A172 (cell line): ENCODE measurements at regions not wholly inside any gene's neighbourhood (a gene's known extent, or its start where the extent isn't known, plus 50 kb on each side); places are given as distances from the start of the nearest gene placed in this dataset.
"Not testable (repeated sequence)": the region's sequence is repeated elsewhere in the genome, so short reads cannot be mapped to it uniquely, and the experiment has no call there.

Experiments used
- DNase-seq: peaks from one replicate; pipeline ENCODE4 v3.0.0-alpha.2; 2015; ENCODE audit warnings: low spot score

DNA sequence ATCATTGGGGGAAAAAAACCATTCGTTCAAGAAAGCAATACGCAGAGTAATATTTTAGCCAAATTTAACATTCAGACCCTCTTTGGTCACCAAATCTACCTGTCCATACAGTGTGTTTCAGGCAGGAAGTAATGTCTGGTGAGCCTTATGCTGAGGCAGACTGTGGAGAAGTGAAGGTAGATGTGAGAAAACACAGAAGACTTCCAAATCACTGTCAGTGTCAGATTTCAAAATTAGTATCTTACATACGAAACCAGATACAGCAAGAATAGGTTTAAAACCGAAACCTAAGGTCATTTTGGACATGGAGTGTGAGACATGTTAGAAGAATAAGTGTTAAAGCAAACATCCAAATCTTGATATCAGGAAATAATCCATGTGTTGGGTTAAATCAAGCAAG lies 664.5 kb upstream of the HTR2C start:
- no peak for DNase-seq

DNA sequence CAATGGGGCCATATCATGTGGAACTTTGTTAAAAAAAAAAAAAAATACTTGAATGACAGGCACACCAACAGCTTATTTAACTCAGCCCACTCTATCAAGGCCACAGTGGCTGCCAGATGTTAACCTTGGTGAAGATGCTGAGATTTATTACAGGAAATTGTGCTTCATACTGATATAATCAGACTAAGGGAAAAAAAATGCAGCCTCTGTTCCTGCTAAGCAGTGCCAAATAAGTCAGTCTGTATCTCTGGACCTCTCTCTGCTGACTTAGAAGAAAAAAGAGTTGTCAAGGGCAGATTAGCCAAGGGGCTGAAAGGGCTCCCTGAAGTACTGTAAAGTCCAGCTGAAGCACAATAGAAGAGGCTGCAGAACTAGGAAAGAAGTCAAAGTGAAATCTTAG lies 677.7 kb upstream of the HTR2C start:
- DNase-seq: peak; percentile 3

DNA sequence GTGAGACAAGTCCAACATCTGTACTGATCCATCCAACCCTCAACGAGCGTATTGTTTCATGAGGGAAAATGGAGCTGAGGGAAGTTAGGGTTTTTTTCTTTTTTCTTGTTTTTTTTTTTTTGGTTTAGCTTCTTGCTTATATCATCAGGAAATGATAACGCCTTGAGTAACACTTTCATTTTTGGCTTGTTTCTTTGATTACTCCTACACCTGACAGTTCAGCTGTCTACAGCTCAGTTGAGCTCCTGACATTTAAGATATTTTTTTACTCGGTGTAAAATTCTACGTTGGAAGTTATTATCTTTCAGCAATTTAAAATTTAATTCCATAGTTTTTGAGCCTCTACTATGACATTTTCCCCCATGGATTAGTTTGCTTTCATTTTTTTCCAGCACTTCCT lies 691.0 kb upstream of the HTR2C start:
- no peak for DNase-seq

DNA sequence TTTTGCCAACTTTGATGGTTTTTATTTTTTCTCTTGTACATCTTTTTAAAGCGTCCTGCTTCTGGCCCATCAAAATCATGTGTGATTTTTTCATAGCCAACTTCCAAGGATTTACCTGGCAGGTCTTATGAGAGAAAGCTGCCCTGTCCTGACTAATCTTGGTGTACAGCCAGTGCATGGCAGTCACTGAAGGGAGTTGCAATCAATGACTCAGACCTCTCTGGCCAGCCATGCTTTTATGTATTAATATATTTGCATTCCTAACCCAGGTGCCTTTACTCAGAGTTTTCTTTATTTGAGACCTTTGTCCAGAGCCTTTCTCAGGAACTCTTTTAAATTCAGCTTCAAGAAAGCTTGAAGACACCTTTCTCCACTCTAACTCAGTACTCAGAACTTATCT lies 691.5 kb upstream of the HTR2C start:
- no peak for DNase-seq

DNA sequence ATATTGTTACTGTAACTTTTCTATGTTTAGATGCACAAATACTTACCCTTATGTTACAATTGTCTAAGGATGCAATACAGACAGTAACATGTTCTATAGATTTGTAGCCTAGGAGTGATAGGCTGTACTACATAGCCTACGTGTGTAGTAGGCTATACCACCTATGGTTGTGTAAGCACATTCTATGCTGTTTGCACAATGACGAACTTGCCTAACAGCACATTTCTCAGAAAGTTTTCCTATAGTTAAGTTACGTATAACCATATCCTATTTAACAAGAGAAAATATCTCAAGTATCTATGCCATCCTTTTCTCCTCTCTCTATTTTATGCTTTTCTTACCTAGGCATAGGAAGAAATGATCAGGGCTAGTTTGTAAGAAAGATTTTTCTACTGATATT lies 710.8 kb upstream of the HTR2C start:
- DNase-seq: no peak

DNA sequence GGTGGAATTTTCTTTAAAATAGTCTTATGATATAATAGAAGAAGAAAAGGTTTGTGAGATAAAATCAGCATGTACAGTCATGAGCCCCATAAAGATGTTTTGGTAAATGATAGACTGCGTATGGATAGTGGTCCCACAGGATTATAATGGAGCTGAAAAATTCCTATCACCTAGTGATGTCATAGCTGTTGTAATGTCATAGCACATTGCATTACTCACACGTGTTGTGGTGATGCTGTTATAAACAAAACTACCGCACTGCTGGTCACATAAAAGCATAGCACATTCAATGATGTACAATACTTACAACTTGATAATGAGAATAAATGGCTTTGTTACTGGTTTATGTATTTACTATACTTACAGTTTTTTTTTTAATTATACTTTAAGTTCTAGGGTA lies 715.2 kb upstream of the HTR2C start:
- no peak for DNase-seq

DNA sequence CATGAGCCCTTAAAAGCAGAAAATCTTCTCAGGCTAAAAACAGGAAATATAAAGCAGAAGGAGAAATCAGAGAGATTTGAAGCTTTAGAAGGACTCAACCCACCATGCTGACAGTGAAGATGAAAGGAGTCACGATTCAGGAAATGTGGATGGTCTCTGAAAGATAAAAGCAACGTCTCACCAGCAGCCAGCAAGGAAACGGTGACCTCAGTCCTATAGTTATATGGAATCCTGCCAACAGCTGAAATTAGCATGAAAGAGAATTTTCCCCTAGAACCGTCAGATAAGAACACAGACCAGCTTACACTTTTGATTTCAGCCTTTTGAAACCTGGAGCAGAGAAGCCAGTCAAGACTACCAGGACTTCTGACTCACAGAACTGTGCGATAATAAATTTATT lies 715.7 kb upstream of the HTR2C start:
- no peak for DNase-seq

DNA sequence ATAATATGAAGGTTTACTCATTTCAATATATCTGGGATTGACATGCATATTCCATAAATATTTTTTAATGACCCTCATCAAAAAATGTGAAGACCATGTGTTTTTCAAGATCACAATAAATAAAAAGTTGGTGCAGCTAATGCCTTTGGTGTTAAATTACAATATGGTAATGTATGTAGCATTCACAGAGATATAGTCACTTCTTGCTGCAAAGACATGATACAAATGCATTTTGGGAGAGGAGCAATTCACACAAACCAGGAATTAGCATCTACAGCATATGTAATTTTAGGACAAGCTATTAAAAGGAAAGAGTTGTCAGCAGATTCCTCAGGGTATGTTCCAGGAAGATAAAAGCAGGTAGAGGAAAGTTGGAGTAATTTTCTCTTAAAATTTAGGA lies 734.5 kb upstream of the HTR2C start:
- DNase-seq: no peak

DNA sequence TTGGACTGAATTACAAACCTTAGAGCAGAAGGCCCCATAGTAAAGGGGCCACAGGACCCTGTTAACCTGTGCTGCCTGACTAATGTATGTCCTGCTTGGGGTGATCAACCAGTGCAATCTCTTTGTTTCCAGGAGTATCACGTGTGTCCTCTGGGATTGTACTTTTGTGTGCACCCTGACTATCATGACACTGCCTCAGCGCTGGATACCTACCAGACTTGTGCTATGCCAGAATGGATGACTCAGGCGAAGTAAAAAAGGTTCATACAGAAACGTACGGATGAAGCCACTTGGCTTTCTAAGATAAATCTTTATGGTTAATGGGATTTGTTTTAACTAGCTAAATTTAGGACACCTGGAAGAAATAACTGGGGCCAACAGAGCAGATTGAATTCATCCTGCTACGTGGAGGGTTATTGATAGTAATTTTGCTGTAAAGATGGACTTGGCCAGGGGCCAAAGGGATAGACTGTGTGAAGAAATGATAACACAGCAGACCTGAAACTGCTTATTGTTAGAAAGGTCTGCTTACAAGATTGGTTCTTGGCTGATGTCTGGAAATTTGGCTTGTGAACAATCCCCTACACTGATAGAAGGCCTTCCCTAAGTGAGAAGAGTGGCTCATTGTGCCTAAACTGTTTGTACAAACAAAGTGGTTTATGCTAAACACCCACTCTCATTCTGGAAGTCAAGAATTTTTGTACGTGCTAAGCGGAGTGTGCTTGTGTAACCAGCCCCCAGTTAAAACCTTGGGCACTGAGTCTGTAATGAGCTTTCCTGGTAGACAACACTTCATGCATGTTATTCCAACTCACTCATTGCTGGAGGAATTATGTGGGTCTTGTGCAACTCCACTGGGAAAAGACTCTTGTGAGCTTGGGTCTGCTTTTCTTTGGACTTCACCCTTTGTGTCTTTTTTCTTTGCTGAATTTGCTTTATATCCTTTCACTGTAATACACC lies 750.5 kb upstream of the HTR2C start:
- no peak for DNase-seq

DNA sequence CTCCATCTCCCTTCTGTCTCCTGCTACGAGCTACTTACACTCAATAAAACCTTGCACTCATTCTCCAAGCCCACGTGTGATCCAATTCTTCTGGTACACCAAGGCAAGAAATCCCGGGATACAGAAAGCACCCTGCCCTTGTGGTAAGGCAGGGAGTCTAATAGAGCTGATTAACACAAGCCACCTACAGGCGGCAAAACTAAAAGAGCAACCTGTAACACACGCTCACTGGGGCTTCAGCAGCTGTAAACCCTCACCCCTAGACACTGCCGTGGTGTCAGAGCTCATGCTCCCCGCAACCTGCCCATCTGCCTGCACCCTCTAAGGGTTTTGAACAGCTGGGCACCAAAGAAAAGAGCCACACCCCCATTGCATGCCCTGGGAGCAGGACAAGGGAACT lies 755.4 kb upstream of the HTR2C start:
- DNase-seq: no peak

DNA sequence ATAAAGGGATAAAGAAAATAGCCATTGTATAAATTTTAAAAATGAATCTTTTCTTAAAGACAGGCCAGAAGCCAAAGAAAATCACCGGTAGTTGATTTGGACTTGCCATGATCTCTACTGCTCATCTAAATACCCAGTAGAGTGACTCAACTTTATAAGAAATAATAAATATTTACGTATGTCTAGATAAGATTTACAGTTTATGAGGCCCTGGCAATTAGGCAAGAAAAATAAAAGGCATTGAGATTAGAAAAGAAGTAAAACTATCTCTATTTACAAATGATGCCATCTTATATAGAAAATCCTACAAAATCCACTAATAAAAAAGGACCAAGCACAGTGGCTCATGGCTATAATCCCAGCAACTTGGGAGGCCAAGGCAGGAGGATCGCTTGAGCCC lies 765.5 kb upstream of the HTR2C start:
- no peak for DNase-seq

DNA sequence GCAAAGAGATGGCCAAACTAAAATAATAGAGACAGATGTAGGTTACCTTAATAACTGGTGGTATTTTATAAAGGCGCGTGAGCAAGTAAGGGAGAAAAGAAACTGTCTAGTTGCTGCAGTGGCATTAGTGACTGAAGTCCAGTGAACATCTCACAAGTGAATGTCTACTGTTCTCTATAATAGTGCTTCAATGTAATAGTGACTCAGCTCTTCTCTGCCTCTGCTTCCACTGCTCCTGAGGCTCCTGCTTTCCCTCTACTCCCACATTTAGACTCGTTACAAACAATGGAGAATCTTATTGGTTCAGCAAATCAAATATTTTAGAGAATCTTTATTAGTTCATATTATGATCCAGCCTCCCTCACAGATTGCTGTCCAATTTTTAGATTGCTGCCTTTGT lies 779.1 kb upstream of the HTR2C start:
- DNase-seq: no peak

DNA sequence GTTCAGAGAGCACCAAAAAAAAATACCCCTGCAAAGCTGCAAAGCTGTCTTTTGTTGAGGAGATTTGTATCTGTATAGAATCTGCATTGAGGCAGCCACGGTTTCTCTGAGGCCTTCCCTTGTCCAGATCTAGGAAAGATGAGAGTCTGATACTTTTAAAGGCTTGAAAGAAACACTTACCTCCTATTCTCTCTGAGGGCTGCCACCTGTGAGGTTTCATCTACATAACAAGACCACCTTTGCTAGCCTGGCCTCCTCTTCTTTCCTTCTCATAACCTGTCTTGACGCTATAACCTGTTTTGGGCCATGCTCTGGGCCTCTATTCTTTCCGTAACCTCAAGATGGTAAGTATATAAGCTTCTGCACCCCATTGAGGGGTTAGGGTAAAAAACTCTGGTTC lies 779.6 kb upstream of the HTR2C start:
- DNase-seq: no peak

DNA sequence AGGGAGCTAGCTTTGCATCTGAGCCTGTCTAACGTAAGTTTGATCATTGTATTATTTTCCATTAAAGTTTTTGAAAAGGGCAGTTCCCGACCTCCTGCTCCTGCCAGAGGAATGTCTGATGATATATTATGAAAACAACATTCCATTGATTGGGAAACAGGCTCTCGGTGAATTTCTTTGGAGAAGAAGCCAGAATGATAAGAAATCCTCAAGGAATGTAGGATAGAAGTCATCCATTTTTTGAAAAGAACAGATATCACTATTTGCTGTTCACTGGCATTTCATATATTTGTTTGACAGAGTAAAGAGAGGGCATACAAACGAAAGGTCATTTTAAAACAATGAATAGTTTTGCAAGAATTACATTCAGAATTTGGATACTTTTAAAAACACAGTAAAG lies 781.0 kb upstream of the HTR2C start:
- DNase-seq: no peak

DNA sequence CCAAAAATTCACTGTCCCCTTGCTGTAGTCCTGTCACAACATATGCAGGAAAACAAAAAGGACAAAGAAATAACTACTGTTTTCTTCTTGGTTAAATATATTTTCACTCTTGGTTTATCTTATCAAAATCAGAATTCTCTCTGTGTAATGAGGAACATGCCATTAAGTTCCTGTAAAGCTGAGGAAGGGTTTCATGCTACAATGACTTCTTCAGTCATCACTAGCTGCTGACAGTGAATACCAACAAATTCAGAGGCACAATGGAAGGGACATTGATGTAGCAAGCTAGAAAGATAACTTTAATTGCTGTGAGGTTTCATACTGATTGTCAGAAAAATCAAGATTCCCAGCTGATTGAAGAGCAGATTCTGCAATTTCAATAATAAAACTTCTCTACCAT lies 782.9 kb upstream of the HTR2C start:
- DNase-seq: no peak

DNA sequence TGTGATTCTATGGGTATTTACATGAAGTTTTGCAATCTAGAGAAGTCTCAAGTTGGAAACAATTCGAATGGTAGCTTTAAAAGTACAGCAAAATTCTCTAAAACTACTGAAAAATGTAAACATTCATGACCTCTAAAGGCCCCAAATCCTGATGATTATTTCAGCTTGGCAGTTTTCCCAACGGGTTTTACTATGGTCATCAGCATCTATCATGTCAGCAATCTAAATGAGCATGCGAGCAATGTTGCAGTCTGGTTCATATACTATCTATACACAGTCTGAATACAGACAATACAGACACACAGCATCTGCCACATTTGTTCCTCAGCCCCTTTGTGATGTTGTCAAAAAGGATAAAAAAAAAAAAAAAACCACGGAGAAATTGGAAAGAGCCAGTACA lies 790.3 kb upstream of the HTR2C start:
- DNase-seq: no peak

DNA sequence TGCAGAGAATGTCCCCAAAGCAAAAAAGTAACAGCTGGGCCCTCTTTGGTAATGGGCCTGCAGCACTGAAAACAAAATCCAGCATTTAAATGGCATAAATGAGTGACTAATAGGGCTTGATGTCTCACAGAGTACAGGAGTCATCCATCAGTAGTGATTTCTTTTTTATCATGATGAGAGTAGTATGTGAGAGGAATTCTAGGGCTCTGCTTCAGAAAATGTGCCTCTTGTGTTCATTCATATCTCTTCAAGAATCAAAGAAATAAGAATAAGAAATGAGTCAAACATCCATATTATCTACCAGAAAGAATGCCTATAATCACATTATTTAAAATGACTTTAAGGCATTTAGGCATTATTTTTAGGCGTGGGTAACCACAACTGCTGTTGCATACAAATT lies 792.9 kb upstream of the HTR2C start:
- no peak for DNase-seq

DNA sequence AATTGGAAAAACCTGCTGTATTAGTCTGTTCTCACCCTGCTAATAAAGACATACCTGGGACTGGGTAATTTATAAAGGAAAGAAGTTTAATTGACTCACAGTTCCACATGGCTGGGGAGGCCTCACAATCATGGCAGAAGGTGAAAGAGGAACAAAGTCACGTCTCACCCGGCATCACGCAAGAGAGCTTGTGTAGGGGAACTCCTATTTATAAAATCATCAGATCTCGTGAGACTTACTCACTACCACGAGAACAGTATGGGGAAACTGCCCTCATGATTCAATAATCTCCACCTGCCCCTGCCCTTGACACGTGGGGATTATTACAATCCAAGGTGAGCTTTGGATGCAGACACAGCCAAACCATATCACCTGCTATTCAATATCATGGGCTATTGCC lies 799.1 kb upstream of the HTR2C start:
- DNase-seq: not testable (repeated sequence)

DNA sequence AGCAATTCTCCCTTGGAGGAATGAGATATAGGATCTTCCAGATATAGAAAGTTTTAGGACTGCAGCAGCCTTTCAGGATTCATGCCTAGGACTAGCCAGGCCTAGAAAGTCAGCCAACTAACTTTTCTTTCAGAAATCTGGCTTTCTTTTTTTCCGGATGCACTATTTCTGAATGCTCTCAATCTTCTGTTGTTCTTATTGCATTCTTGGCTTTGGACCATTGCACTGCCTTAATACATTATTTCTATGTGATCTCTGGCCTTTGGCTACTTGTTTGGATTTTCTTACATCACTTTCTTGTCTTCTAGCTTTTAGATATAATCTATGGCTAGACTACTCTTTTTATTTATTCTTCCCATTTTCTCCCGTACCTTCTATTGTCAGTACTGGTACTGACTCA lies 813.1 kb upstream of the HTR2C start:
- DNase-seq: no peak

DNA sequence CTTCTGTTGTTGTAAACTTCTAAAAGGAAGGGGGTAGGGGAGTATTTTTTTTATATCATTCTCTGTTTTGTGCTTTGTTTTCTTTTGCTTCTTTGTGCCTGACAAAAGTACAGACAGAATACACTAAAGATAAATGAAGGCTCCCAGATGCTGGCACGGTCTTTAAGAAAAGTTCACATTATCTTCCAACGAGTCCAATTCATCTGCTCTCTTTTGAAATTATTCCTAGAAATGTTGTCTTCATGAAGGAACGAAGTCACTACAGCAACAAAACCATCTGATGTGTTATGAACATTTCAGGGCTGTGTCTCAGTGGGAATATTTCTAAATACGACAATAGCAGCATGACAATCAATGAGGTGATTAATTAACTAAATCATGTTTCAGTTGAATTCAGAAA lies 813.8 kb upstream of the HTR2C start:
- DNase-seq: no peak

DNA sequence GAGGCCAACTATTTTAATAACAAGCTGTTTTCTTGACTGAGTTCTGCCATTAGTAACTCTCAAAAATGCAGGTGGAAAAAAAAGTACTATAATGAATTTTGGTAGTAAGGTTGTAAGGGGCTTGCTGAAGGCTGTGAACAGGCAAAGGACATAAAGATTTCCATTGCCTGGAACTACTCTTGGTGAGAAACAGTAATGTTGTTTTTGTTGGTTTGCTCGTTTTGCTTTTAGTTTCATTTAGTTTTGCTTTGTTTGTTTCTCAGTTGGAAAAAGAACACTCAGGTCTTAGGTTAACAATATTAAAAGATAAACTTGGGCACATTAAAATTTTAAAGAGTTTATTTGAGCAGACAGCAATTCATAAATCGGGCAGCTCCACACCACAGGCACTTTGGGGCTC lies 824.5 kb upstream of the HTR2C start:
- no peak for DNase-seq

DNA sequence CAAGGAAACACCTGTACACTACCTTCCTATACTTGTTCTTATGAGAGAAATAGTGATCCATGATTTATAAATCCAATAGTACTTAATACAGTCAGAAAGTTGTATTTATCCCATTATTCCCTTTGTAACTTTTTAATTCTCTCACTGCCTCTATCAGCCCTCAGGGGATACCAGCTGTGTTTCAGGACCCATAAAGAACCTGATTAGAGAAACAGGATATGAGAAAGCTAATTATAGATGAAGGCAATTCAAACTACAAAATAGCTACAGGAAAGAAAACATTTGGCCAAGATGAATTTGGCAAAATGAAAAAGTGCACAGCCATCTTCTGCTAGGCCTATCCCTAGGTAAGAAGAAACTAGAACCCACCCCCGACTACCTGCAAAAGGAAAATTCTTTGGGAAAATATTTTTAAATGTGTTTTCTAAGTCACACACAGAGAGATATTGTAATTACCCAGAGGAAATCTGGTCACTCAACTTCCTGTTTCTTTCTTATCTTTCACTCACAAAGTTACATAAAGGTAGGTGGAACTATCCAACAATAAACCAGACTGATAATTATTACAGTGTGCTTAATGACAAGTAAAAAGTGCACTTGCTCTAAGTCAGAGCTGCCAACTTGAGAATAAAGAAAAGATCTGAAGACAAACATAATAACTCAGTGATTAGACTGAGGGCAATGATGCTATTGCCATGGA lies 836.5 kb upstream of the HTR2C start:
- no peak for DNase-seq

DNA sequence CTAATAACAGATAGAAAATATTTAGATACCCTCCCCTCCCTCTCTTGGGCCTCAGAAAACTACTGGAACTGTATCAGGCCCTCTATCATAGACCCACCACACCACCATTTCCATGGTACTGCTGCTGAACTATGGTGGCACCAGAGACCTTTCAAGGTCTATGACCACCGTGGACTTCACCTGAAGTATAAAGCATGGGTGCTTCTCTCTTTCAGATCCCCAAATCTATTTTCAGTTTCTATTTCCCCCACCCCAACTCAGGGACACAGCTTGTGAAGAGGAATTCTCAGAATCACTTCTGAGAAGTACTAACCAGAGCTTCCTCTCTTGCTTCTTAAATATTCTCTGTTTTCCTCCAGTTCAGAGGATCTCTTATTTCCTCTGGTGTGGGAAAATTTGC lies 840.8 kb upstream of the HTR2C start:
- DNase-seq: no peak
